ENCODE measurements at regions not wholly inside any gene's neighbourhood (a gene's known extent, or its start where the extent isn't known, plus 50 kb on each side); places are given as distances from the start of the nearest gene placed in this dataset.

DNA sequence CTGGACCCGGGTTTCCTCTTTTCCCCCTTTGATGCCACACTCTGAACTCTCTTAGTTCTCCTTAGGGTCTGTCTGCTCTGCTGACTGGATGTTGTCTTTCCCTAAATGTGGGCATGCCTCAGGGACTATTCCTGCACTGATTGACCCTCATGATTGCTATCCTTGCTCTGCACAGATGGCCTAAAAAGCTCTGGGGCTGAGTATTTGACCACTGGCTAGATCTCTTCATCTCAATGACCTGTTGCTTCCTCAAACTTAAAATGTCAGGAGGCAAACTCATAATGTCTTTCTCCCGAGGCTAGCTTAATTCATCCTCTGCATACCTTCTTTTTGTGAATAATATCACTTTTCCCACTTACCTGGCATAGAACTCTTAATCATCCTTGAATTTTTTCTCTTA lies 157.4 kb downstream of the GATB start:
- TF ChIP-seq, protein P1, sequence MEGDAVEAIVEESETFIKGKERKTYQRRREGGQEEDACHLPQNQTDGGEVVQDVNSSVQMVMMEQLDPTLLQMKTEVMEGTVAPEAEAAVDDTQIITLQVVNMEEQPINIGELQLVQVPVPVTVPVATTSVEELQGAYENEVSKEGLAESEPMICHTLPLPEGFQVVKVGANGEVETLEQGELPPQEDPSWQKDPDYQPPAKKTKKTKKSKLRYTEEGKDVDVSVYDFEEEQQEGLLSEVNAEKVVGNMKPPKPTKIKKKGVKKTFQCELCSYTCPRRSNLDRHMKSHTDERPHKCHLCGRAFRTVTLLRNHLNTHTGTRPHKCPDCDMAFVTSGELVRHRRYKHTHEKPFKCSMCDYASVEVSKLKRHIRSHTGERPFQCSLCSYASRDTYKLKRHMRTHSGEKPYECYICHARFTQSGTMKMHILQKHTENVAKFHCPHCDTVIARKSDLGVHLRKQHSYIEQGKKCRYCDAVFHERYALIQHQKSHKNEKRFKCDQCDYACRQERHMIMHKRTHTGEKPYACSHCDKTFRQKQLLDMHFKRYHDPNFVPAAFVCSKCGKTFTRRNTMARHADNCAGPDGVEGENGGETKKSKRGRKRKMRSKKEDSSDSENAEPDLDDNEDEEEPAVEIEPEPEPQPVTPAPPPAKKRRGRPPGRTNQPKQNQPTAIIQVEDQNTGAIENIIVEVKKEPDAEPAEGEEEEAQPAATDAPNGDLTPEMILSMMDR (IDR thresholded peaks at IDR 0.05), result no peak
- intact Hi-C loops (cut with DNase I), result loop anchor here (10.0 kb wide), 1 partner anchor 239 kb away; no protein-coding TSS in a partner anchor
- no peak overlapping the region for H3K27ac ChIP-seq

DNA sequence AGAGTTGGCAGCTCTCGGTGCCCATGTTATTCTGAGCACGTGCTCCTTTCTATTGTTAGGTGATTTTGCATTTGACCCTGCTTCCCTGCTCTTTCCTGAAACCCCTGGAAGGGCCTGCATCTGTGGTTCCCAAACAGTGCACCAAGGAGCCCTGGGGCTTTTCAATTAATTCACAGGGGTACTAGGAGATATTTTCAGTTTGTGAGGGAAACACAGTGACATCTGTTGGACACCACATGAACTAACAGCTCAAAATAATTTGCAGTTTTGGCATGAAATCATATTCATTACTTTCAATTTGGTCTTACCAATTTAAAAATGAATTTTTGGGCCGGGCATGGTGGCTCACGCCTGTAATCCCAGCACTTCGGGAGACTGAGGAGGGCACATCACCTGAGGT lies 156.6 kb downstream of the GATB start:
- no peaks in the 10 kb centered on the region for H3K27me3 ChIP-seq
- intact Hi-C loops (cut with DNase I), result loop anchor here (10.0 kb wide), 1 partner anchor 239 kb away; no protein-coding TSS in a partner anchor
- DNase-seq (ENCODE audit: low spot score in 2 of 2), result no peak
- TF ChIP-seq, protein P1 (IDR thresholded peaks at IDR 0.05), result peak in 1 of 3 experiments; percentile 5
- H3K9me3 ChIP-seq, result no peaks in the 10 kb centered on the region
- H3K4me3 ChIP-seq, result no peak overlapping the region
- no peaks in the 10 kb centered on the region for H3K4me1 ChIP-seq
- no peaks in the 10 kb centered on the region for H3K36me3 ChIP-seq
- no peak overlapping the region for H3K27ac ChIP-seq

More for the DNA sequence above, 157.4 kb downstream of the GATB start:
- Histone ChIP-seq H3K36me3 (no peaks in the 10 kb centered on the region), H3K4me3 (no peak overlapping the region), H3K27me3 (no peaks in the 10 kb centered on the region), H3K4me1 (no peaks in the 10 kb centered on the region), H3K9me3 (no peaks in the 10 kb centered on the region)
- no peak for DNase-seq (ENCODE audit: low spot score in 2 of 2)

DNA sequence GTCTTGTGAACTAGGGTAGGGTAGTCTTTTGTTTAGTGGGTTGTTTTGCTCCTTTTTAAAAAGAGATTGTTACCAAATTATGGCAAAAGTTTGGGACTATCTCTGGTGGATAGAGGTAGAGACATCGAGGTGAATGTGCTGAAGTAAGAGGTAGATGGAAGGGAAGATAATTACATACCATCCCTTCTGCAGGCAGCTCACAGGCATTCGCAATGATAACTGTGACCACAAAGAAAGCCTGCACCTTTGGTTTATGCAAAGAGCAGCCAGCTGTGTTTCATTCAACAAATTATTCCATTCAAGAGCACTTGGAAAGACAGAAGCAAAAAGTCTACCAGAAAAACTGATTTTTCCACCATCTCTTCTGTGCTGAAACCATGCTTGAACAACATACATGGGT lies 155.6 kb downstream of the GATB start:
- intact Hi-C loops (cut with DNase I), result loop anchor here (10.0 kb wide), 1 partner anchor 240 kb away; no protein-coding TSS in a partner anchor
- Histone ChIP-seq H3K27ac (no peak overlapping the region), H3K9me3 (no peaks in the 10 kb centered on the region), H3K4me1 (no peaks in the 10 kb centered on the region), H3K36me3 (no peaks in the 10 kb centered on the region), H3K27me3 (no peaks in the 10 kb centered on the region), H3K4me3 (no peak overlapping the region)
- TF ChIP-seq, protein P1 (IDR thresholded peaks at IDR 0.05), result no peak
- DNase-seq (ENCODE audit: low spot score in 2 of 2), result no peak

DNA sequence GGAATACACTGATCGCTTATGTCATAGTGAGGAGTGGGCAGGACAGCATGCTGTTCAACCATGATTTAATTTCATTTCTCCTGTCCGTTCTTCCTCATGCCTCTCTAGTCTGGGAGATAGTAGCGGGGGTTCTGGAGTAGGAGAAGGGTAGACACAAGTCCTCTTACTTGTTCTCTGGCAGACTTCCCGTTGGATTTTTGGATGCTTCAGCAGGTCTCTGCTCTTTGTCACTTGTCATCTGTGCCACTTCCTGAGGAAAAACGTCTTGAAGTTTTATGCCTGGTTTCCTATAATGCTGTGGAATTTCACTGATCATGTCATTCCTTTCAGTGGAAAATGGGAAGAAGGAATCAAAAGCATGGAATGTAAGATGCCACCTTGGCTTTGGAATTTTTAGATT lies 154.7 kb downstream of the GATB start:
- TF ChIP-seq, protein P1 (IDR thresholded peaks at IDR 0.05), result no peak
- no peak overlapping the region for H3K27ac ChIP-seq
- no peaks in the 10 kb centered on the region for H3K27me3 ChIP-seq
- H3K4me1 ChIP-seq, result no peaks in the 10 kb centered on the region
- H3K9me3 ChIP-seq, result no peaks in the 10 kb centered on the region
- no peaks in the 10 kb centered on the region for H3K36me3 ChIP-seq
- intact Hi-C loops (cut with DNase I), result loop anchor here (10.0 kb wide), 1 partner anchor 241 kb away; no protein-coding TSS in a partner anchor
- no peak overlapping the region for H3K4me3 ChIP-seq
- no peak for DNase-seq (ENCODE audit: low spot score in 2 of 2)

DNA sequence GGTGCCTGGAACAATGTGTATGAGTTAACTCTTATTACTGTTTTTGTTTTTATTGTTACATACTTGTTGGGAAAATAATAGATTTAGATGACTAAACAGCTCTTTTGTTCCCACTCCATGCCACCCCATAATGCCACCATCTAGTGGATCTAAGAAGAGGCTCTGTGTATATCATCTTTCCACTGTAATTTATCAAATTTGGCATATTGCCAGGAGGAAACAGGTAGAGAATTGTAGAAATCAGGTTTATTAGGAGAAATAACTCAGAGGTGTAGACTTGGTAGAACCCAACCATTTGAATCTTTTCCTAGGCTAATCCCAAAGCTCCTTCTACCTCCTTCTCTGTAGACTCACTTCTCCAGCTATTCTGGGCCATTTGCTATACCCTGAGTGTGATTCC lies 150.6 kb downstream of the GATB start:
- TF ChIP-seq, protein P1 (IDR thresholded peaks at IDR 0.05), result no peak
- Histone ChIP-seq H3K36me3 (no peaks in the 10 kb centered on the region), H3K4me3 (no peak overlapping the region), H3K4me1 (no peaks in the 10 kb centered on the region), H3K9me3 (no peaks in the 10 kb centered on the region), H3K27me3 (no peaks in the 10 kb centered on the region), H3K27ac (no peak overlapping the region)
- intact Hi-C loops (cut with DNase I), result no loop called here
- no peak for DNase-seq (ENCODE audit: low spot score in 2 of 2)

DNA sequence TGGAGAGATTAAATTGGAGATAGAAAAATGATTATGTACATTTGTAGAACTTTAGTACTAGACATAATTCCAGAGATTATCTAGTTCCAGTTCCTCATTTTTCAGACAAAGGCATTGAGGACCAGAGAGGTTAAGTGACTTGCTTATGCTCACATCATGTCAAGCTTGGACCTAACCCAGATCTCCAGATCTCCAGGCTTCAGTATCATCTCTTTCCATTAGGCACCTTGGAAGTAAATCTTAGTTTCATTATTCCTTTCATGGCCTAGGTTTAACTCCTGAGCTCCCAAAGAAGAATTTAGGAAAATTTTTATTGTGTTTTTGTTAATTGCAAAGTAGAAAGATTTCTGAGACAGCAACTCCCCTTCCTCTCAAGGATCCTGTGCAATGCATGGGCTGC lies 148.8 kb downstream of the GATB start:
- Histone ChIP-seq H3K4me1 (no peaks in the 10 kb centered on the region), H3K27ac (no peak overlapping the region)
- intact Hi-C loops (cut with DNase I), result no loop called here

More for the DNA sequence above, 148.8 kb downstream of the GATB start:
- Histone ChIP-seq H3K4me3 (no peak overlapping the region), H3K9me3 (no peaks in the 10 kb centered on the region), H3K27me3 (no peaks in the 10 kb centered on the region), H3K36me3 (no peaks in the 10 kb centered on the region)
- TF ChIP-seq, protein P1 (IDR thresholded peaks at IDR 0.05), result no peak
- DNase-seq (ENCODE audit: low spot score in 2 of 2), result no peak
